WERI-Rb-1 (cell line): ENCODE measurements at regions not wholly inside any gene's neighbourhood (a gene's known extent, or its start where the extent isn't known, plus 50 kb on each side); places are given as distances from the start of the nearest gene placed in this dataset.
"Not testable (repeated sequence)": the region's sequence is repeated elsewhere in the genome, so short reads cannot be mapped to it uniquely, and the experiment has no call there.

Experiments
- DNase-seq: peaks from one replicate; pipeline ENCODE4 v3.0.0-alpha.2; 2020
- H3K27ac ChIP-seq: fragments of 250-450 bp; sonication (Bioruptor Pico); 2 replicates; pipeline ENCODE4 v1.5.1; 2020; ENCODE audit warnings: mild to moderate bottlenecking, moderate library complexity
- H3K27me3 ChIP-seq: fragments of 250-450 bp; sonication (Bioruptor Pico); 2 replicates; pipeline ENCODE4 v1.5.1; 2021; ENCODE audit warnings: mild to moderate bottlenecking, low read depth, moderate library complexity; ENCODE audit not compliant: insufficient read depth, severe bottlenecking
- H3K36me3 ChIP-seq: fragments of 250-450 bp; sonication (Bioruptor Pico); 2 replicates; pipeline ENCODE4 v1.5.1; 2020; ENCODE audit warnings: mild to moderate bottlenecking, moderate library complexity
- H3K4me3 ChIP-seq: 2 replicates; pipeline ENCODE4 v1.5.1; 2011; ENCODE audit warnings: low read depth, mild to moderate bottlenecking, control low read depth, low read length
- H3K9me3 ChIP-seq: fragments of 250-450 bp; sonication (Bioruptor Pico); 2 replicates; pipeline ENCODE4 v1.5.1; 2021; ENCODE audit warnings: mild to moderate bottlenecking, moderate library complexity; ENCODE audit not compliant: severe bottlenecking
- CTCF ChIP-seq: IDR thresholded peaks from 2 replicates; pipeline ENCODE4 v1.5.1; 2011; ENCODE audit warnings: low read depth, mild to moderate bottlenecking, control low read depth, inconsistent platforms, low read length

GRCh38 chr13:83780227-83780626 lies 102.0 kb downstream of the SLITRK1 start:
- DNase-seq: peak; percentile 30
- peak; percentile 76 for TF ChIP-seq CTCF
- Histone ChIP-seq H3K36me3 (no peaks in the 10 kb centered on the region), H3K27ac (no peak overlapping the region), H3K27me3 (no peaks in the 10 kb centered on the region), H3K4me3 (no peak overlapping the region), H3K9me3 (no peaks in the 10 kb centered on the region)

- Histone ChIP-seq H3K27me3 (no peaks in the 10 kb centered on the region), H3K27ac (no peak overlapping the region), H3K36me3 (no peaks in the 10 kb centered on the region), H3K9me3 (no peaks in the 10 kb centered on the region), H3K4me3 (no peak overlapping the region)
- no peak for DNase-seq
- TF ChIP-seq CTCF: no peak
Observed at GRCh38 chr13:83773961-83774360, 108.3 kb downstream of the SLITRK1 start.

GRCh38 chr13:83765796-83766195 lies 116.5 kb downstream of the SLITRK1 start:
- Histone ChIP-seq H3K27ac (no peak overlapping the region), H3K9me3 (no peaks in the 10 kb centered on the region), H3K4me3 (no peak overlapping the region), H3K36me3 (no peaks in the 10 kb centered on the region), H3K27me3 (no peaks in the 10 kb centered on the region)
- DNase-seq: no peak
- TF ChIP-seq CTCF: no peak

- no peak overlapping the region for H3K27ac ChIP-seq
- H3K27me3 ChIP-seq: no peaks in the 10 kb centered on the region
- no peaks in the 10 kb centered on the region for H3K9me3 ChIP-seq
- H3K4me3 ChIP-seq: no peak overlapping the region
- H3K36me3 ChIP-seq: no peaks in the 10 kb centered on the region
- DNase-seq: no peak
- no peak for TF ChIP-seq CTCF
Observed at GRCh38 chr13:83761631-83762030, 120.6 kb downstream of the SLITRK1 start.

GRCh38 chr13:83755210-83755609 lies 127.1 kb downstream of the SLITRK1 start:
- not testable (repeated sequence) for H3K4me3 ChIP-seq, H3K27ac ChIP-seq, H3K9me3 ChIP-seq, DNase-seq, H3K27me3 ChIP-seq, H3K36me3 ChIP-seq

- no peak for DNase-seq
- H3K9me3 ChIP-seq: no peaks in the 10 kb centered on the region
- no peak overlapping the region for H3K4me3 ChIP-seq
- no peak for TF ChIP-seq CTCF
- H3K36me3 ChIP-seq: no peaks in the 10 kb centered on the region
- H3K27me3 ChIP-seq: no peaks in the 10 kb centered on the region
- no peak overlapping the region for H3K27ac ChIP-seq
Observed at GRCh38 chr13:83753912-83754624, 128.2 kb downstream of the SLITRK1 start.
